GM12878 (cell line): ENCODE measurements at regions not wholly inside any gene's neighbourhood (a gene's known extent, or its start where the extent isn't known, plus 50 kb on each side); places are given as distances from the start of the nearest gene placed in this dataset.

Source experiments
- ATAC-seq: fragments of 200-7000 bp; cut with Tn5 transposase; 3 replicates; pipeline ENCODE4 v1.9.1; 2020; ENCODE audit warnings: mild to moderate bottlenecking, moderate library complexity
- BruUV-seq: library from RNA; stranded (reverse); fragments of 400-500 nt; replicated peaks from 2 replicates; lab custom pipeline; 2021; lab: Mats Ljungman, UMichigan
- CTCF ChIA-PET: fragments of 300-600 bp; sonication (Branson Sonifier 250); formaldehyde crosslinking; extraction: SDS; loops from one replicate; lab custom pipeline; 2021; ENCODE audit warnings: inconsistent platforms; lab: Yijun Ruan, JAX
- POLR2A ChIA-PET: fragments of 350-600 bp; formaldehyde crosslinking; extraction: SDS; loops from one replicate; lab custom pipeline; 2021; ENCODE audit warnings: inconsistent platforms; lab: Charles Lee
- RAD21 ChIA-PET: fragments of 300-600 bp; sonication (Branson Sonifier 250); formaldehyde crosslinking; loops from one replicate; lab custom pipeline; 2023; ENCODE audit warnings: antibody characterized with exemption; ENCODE audit not compliant: unreplicated experiment; lab: Charles Lee
- SMC1A ChIA-PET: fragments of 300-600 bp; sonication (Branson Sonifier 250); formaldehyde crosslinking; loops from one replicate; lab custom pipeline; 2023; ENCODE audit not compliant: unreplicated experiment, uncharacterized antibody; lab: Charles Lee
- DNase-seq: peaks from one replicate; pipeline ENCODE4 v3.0.0-alpha.2; 2011; ENCODE audit warnings: low read depth, low spot score
- FAIRE-seq: peaks from 3 replicates; lab custom pipeline; 2011; peaks lifted over from hg19 to GRCh38; lab: Jason Lieb, UNC
- H2AFZ ChIP-seq: 2 replicates; pipeline ENCODE4 v1.6.0; 2011; ENCODE audit warnings: low read depth, low read length, control low read depth; ENCODE audit not compliant: control insufficient read depth
- H3K27ac ChIP-seq: 2 replicates; pipeline ENCODE4 v1.5.1; 2011; ENCODE audit warnings: control low read depth; ENCODE audit not compliant: control insufficient read depth, insufficient read depth
- H3K27me3 ChIP-seq, 2 experiments: replicated peaks in 1 of 2; 2 replicates each; pipeline versions ENCODE4 v1.6.0 to v1.6.1; 2011; ENCODE audit warnings: low read length in 1 of 2; ENCODE audit not compliant: control insufficient read depth in 2 of 2, insufficient read depth in 2 of 2
- H3K36me3 ChIP-seq, 2 experiments: 2 replicates each; pipeline ENCODE4 v1.5.1; 2011; ENCODE audit warnings: low read length in 1 of 2; ENCODE audit not compliant: control insufficient read depth in 2 of 2, insufficient read depth in 2 of 2
- H3K4me1 ChIP-seq: 2 replicates; pipeline ENCODE4 v1.6.1; 2011; ENCODE audit warnings: mild to moderate bottlenecking, low read length, moderate library complexity, mixed read lengths; ENCODE audit not compliant: control insufficient read depth, insufficient read depth
- H3K4me2 ChIP-seq: 2 replicates; pipeline ENCODE4 v1.6.0; 2011; ENCODE audit warnings: control low read depth; ENCODE audit not compliant: control insufficient read depth, insufficient read depth
- H3K4me3 ChIP-seq: fragments of 200-600 bp; sonication (generic); 2 replicates; pipeline ENCODE4 v1.5.1; 2016
- H3K79me2 ChIP-seq: 2 replicates; pipeline ENCODE4 v1.6.0; 2011; ENCODE audit warnings: low read length; ENCODE audit not compliant: control insufficient read depth, insufficient read depth
- H3K9ac ChIP-seq: 2 replicates; pipeline ENCODE4 v1.8.0; 2011; ENCODE audit warnings: low read length, control low read depth, mixed read lengths; ENCODE audit not compliant: control insufficient read depth, insufficient read depth
- H3K9me3 ChIP-seq: replicated peaks from 3 replicates; pipeline ENCODE4 v1.5.1; 2011; ENCODE audit warnings: mild to moderate bottlenecking, low read length; ENCODE audit not compliant: control insufficient read depth, insufficient read depth
- H4K20me1 ChIP-seq: 2 replicates; pipeline ENCODE4 v1.6.0; 2011; ENCODE audit not compliant: control insufficient read depth, insufficient read depth
- ASH2L ChIP-seq: fragments of 300-600, 200-600 bp; sonication (generic); IDR thresholded peaks from 2 replicates; pipeline ENCODE4 v1.6.1; 2017; ENCODE audit warnings: low read depth, mild to moderate bottlenecking, borderline replicate concordance
- HCFC1 ChIP-seq: fragments of 150-350 bp; IDR thresholded peaks from 2 replicates; pipeline ENCODE4 v1.6.1; 2014; ENCODE audit warnings: low read length
- HDAC6 ChIP-seq: fragments of 200-600 bp; sonication (generic); IDR thresholded peaks from one replicate; pipeline ENCODE4 v1.8.0; 2017; ENCODE audit warnings: antibody characterized with exemption; ENCODE audit not compliant: unreplicated experiment
- LARP7 ChIP-seq: fragments of 450-650 bp; IDR thresholded peaks from 2 replicates; pipeline ENCODE4 v1.6.1; 2017; ENCODE audit warnings: mild to moderate bottlenecking
- NBN ChIP-seq: fragments of 450-650 bp; IDR thresholded peaks from 2 replicates; pipeline ENCODE4 v1.6.1; 2016
- POLR2AphosphoS2 ChIP-seq: IDR thresholded peaks from 2 replicates; pipeline ENCODE4 v1.6.1; 2011; ENCODE audit warnings: low read depth, mild to moderate bottlenecking, low read length, improper control_type of control experiment, moderate library complexity
- POU2F2 ChIP-seq: IDR thresholded peaks from 3 replicates; pipeline ENCODE4 v1.6.1; 2011; ENCODE audit warnings: low read depth, mild to moderate bottlenecking, low read length, borderline replicate concordance
- SMC3 ChIP-seq: IDR thresholded peaks from 2 replicates; pipeline ENCODE4 v1.6.1; 2011; ENCODE audit warnings: low read length, improper control_type of control experiment, borderline replicate concordance
- TARDBP ChIP-seq: IDR thresholded peaks from 2 replicates; pipeline ENCODE4 v1.6.1; 2016; ENCODE audit warnings: borderline replicate concordance
- WGBS: methylation state at CpG from one replicate; pipeline ENCODE4 v1.1.6; 2016; ENCODE audit warnings: low lambda C conversion rate; ENCODE audit not compliant: insufficient replicate concordance, insufficient coverage; ENCODE audit errors: missing lambda C conversion rate; 5-methylcytosine and 5-hydroxymethylcytosine counted together
- in situ Hi-C: fragments of 300-500 bp; cut with MboI; formaldehyde crosslinking; loops from 9 replicates; pipeline ENCODE4 v1.14.3; 2018; ENCODE audit warnings: mixed read lengths
- intact Hi-C: fragments of 100-400 bp; cut with micrococcal nuclease; formaldehyde crosslinking; loops from one replicate; pipeline ENCODE4 v1.14.2; 2022; ENCODE audit not compliant: unreplicated experiment
- TF ChIP-seq, protein P1 (sequence below): IDR thresholded peaks from 2 replicates; pipeline ENCODE4 v1.6.1; 2012; ENCODE audit warnings: low read depth, low read length, improper control_type of control experiment
- TF ChIP-seq, protein P2 (sequence below): fragments of 450-650 bp; IDR thresholded peaks from 2 replicates; pipeline ENCODE4 v1.6.1; 2014; ENCODE audit warnings: mild to moderate bottlenecking
- TF ChIP-seq, protein P3 (sequence below): fragments of 450-650 bp; IDR thresholded peaks from 2 replicates; pipeline ENCODE4 v1.6.1; 2016; ENCODE audit warnings: mild to moderate bottlenecking
- TF ChIP-seq, protein P4 (sequence below): fragments of 450-650 bp; conservative IDR thresholded peaks from 2 replicates; pipeline ENCODE4 v1.6.1; 2017; ENCODE audit warnings: mild to moderate bottlenecking, moderate library complexity

DNA sequence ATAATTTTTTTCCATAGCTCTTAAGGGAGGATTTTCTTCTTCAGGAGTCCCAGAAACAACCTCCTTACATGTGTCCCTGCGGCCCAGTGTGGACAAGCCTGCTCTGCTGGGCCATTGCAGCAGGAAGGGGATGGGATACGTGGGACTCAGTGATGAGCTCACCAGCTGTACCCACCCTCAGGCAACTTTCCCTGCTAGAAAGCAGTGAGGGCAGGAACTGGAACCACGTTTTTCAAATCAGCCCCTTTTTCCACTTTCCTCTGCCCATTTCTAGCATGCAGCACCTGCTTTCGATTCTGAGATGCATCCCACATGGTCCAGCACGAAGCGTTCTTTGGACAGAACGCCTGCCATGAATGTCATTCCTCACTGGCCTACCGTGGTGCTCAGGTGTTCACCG lies 232.7 kb downstream of the KLF6 start:
- Histone ChIP-seq H3K79me2 (no peaks in the 10 kb centered on the region), H3K9me3 (no peaks in the 10 kb centered on the region), H3K4me2 (no peak overlapping the region), H3K4me1 (no peaks in the 10 kb centered on the region), H3K9ac (no peak overlapping the region), H4K20me1 (no peaks in the 10 kb centered on the region), H3K27me3 (no peaks in the 10 kb centered on the region; a peak in 1 of 4 replicates), H3K4me3 (no peak overlapping the region), H3K36me3 (no peaks in the 10 kb centered on the region), H3K27ac (no peak overlapping the region), H2AFZ (no peak overlapping the region)
- ATAC-seq (no peak), FAIRE-seq (no peak), DNase-seq (no peak)
- no TSS peak for BruUV-seq
- intact Hi-C loops: no loop called here
- in situ Hi-C loops: no loop called here
- ChIA-PET POLR2A (no interaction called here), CTCF (no interaction called here), SMC1A (no interaction called here)
- TF ChIP-seq, protein P1, sequence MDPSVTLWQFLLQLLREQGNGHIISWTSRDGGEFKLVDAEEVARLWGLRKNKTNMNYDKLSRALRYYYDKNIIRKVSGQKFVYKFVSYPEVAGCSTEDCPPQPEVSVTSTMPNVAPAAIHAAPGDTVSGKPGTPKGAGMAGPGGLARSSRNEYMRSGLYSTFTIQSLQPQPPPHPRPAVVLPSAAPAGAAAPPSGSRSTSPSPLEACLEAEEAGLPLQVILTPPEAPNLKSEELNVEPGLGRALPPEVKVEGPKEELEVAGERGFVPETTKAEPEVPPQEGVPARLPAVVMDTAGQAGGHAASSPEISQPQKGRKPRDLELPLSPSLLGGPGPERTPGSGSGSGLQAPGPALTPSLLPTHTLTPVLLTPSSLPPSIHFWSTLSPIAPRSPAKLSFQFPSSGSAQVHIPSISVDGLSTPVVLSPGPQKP: no peak
- TF ChIP-seq TARDBP: no peak
- TF ChIP-seq, all 136 proteins: peak for 0
- WGBS: 52% methylated on average over 9 of the region's 9 CpGs
- RAD21 ChIA-PET: no interaction called here

DNA sequence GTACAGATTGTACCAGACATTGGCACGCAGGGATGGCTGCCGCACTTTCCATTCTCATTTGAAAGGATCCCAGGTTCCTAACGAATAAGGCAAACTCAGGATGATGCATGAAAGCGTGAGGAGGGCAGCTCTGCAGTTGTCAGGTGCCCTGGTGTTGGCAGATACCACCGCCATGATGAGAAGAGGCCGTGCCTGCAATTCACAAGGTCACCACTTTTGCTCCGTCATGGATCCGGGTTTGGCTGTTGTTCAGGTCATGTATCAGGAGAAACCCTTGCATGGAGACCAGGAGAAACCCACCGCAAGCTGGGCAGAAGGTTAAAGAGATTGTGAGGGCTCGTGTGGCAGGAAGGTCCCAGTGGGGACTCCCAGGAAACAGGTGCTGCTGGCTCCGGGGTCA lies 233.2 kb downstream of the KLF6 start:
- intact Hi-C loops: no loop called here
- Histone ChIP-seq H3K9me3 (no peaks in the 10 kb centered on the region), H3K36me3 (no peaks in the 10 kb centered on the region), H4K20me1 (no peaks in the 10 kb centered on the region), H3K4me1 (no peaks in the 10 kb centered on the region), H3K9ac (no peak overlapping the region), H3K4me3 (no peak overlapping the region), H3K79me2 (no peaks in the 10 kb centered on the region), H3K27ac (no peak overlapping the region), H2AFZ (no peak overlapping the region), H3K4me2 (no peak overlapping the region), H3K27me3 (no peaks in the 10 kb centered on the region; a peak in 1 of 4 replicates)
- SMC1A ChIA-PET: no interaction called here
- BruUV-seq: no TSS peak
- CTCF ChIA-PET: interaction anchor here (0.6 kb wide), 1 partner anchor 47 kb away, joined by 3 read pairs; no protein-coding TSS in a partner anchor
- RAD21 ChIA-PET: no interaction called here
- in situ Hi-C loops: no loop called here
- POLR2A ChIA-PET: no interaction called here
- ATAC-seq: no peak
- no peak for DNase-seq
- FAIRE-seq: no peak
- 50% methylated on average over 11 of the region's 11 CpGs for WGBS
- TF ChIP-seq ASH2L (no peak), SMC3 (no peak), POU2F2 (no peak), LARP7 (no peak), POLR2AphosphoS2 (no peak), HDAC6 (no peak), HCFC1 (no peak), NBN (no peak)
- TF ChIP-seq, protein P2, sequence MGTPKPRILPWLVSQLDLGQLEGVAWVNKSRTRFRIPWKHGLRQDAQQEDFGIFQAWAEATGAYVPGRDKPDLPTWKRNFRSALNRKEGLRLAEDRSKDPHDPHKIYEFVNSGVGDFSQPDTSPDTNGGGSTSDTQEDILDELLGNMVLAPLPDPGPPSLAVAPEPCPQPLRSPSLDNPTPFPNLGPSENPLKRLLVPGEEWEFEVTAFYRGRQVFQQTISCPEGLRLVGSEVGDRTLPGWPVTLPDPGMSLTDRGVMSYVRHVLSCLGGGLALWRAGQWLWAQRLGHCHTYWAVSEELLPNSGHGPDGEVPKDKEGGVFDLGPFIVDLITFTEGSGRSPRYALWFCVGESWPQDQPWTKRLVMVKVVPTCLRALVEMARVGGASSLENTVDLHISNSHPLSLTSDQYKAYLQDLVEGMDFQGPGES: no peak
- TF ChIP-seq, protein P3, sequence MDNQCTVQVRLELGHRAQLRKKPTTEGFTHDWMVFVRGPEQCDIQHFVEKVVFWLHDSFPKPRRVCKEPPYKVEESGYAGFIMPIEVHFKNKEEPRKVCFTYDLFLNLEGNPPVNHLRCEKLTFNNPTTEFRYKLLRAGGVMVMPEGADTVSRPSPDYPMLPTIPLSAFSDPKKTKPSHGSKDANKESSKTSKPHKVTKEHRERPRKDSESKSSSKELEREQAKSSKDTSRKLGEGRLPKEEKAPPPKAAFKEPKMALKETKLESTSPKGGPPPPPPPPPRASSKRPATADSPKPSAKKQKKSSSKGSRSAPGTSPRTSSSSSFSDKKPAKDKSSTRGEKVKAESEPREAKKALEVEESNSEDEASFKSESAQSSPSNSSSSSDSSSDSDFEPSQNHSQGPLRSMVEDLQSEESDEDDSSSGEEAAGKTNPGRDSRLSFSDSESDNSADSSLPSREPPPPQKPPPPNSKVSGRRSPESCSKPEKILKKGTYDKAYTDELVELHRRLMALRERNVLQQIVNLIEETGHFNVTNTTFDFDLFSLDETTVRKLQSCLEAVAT: no peak
- TF ChIP-seq, protein P4, sequence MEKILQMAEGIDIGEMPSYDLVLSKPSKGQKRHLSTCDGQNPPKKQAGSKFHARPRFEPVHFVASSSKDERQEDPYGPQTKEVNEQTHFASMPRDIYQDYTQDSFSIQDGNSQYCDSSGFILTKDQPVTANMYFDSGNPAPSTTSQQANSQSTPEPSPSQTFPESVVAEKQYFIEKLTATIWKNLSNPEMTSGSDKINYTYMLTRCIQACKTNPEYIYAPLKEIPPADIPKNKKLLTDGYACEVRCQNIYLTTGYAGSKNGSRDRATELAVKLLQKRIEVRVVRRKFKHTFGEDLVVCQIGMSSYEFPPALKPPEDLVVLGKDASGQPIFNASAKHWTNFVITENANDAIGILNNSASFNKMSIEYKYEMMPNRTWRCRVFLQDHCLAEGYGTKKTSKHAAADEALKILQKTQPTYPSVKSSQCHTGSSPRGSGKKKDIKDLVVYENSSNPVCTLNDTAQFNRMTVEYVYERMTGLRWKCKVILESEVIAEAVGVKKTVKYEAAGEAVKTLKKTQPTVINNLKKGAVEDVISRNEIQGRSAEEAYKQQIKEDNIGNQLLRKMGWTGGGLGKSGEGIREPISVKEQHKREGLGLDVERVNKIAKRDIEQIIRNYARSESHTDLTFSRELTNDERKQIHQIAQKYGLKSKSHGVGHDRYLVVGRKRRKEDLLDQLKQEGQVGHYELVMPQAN: no peak
